Gastroesophageal sphincter (tissue), 4 donors: ENCODE measurements at regions not wholly inside any gene's neighbourhood (a gene's known extent, or its start where the extent isn't known, plus 50 kb on each side); places are given as distances from the start of the nearest gene placed in this dataset.

Experiments
- ATAC-seq: fragments of 150-250 bp; one replicate; pipeline ENCODE4 v1.9.1; 2016; ENCODE audit warnings: mild to moderate bottlenecking, moderate library complexity
- H3K27ac ChIP-seq, 4 donors: fragments of 200-600 bp; sonication (generic) in 3 of 4; 1 replicate in 3 of 4; 2 replicates in 1 of 4; pipeline ENCODE4 v1.5.1; 2016 to 2019
- H3K27me3 ChIP-seq: fragments of 200-600 bp; sonication (generic); one replicate; pipeline ENCODE4 v1.5.1; 2019
- H3K36me3 ChIP-seq, 2 donors: fragments of 200-600 bp; sonication (generic); one replicate each; pipeline ENCODE4 v1.5.1; 2019; ENCODE audit warnings: control low read depth in 1 of 2
- H3K4me1 ChIP-seq, 3 donors: fragments of 200-600 bp; sonication (generic); 1 replicate in 2 of 3; 2 replicates in 1 of 3; pipeline ENCODE4 v1.5.1; 2016 to 2019; ENCODE audit warnings: control low read depth in 2 of 3
- H3K4me3 ChIP-seq, 2 donors: fragments of 200-600 bp; sonication (generic); one replicate each; pipeline ENCODE4 v1.5.1; 2019; ENCODE audit warnings: mild to moderate bottlenecking in 1 of 2, moderate library complexity in 1 of 2
- H3K9me3 ChIP-seq, 3 donors: fragments of 200-600 bp; sonication (generic); one replicate each; pipeline ENCODE4 v1.5.1; 2017 to 2019; ENCODE audit warnings: control low read depth in 2 of 3
- EP300 ChIP-seq: sonication (generic); formaldehyde crosslinking; IDR thresholded peaks from one replicate; pipeline ENCODE4 v1.6.1; 2017; ENCODE audit warnings: antibody characterized with exemption, mild to moderate bottlenecking
- POLR2A ChIP-seq, 2 donors: fragments of 450-650 bp; IDR thresholded peaks; one replicate each; pipeline ENCODE4 v1.6.1; 2017; ENCODE audit warnings: antibody characterized with exemption in 2 of 2, mild to moderate bottlenecking in 2 of 2, moderate library complexity in 1 of 2
- POLR2AphosphoS5 ChIP-seq: sonication (generic); formaldehyde crosslinking; IDR thresholded peaks from one replicate; pipeline ENCODE4 v1.6.1; 2017; ENCODE audit warnings: antibody characterized with exemption
- WGBS, 2 donors: methylation state at CpG; one replicate each; pipeline ENCODE4 v1.1.5; 2018; ENCODE audit warnings: low coverage in 1 of 2; 5-methylcytosine and 5-hydroxymethylcytosine counted together
- TF ChIP-seq, protein P1 (sequence below), 4 experiments: fragments of 200-600 bp in 2 of 4; fragments of 450-650 bp in 2 of 4; sonication (generic) in 1 of 4; IDR thresholded peaks; one replicate each; pipeline ENCODE4 v1.5.1; 2017 to 2019; ENCODE audit warnings: antibody characterized with exemption in 4 of 4, mild to moderate bottlenecking in 2 of 4, moderate library complexity in 2 of 4

DNA sequence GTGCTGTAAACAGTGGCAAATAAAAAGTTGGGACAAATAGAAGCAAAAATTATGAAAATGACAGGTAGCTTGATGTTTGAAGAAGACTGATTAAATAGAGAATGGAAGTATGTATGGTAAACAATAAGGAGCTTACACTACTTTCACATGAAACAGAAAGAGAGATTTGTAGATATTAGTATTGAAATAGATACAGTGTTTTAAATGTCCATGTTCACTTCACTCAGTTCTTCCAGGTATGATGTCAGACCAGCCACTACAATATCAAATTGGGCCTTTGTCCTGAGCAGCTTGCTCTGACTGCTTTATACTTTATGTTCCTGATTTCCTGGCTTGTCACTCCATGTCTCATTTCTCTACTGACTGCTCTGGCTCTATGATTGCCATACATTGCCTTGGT, 107.5 kb downstream of the CENPW start:
- Histone ChIP-seq H3K9me3 (no peaks in the 10 kb centered on the region), H3K36me3 (no peaks in the 10 kb centered on the region), H3K4me3 (no peak overlapping the region), H3K27ac (no peak overlapping the region), H3K27me3 (no peaks in the 10 kb centered on the region), H3K4me1 (no peaks in the 10 kb centered on the region)
- no peak for ATAC-seq
- TF ChIP-seq POLR2AphosphoS5, result no peak
- TF ChIP-seq POLR2A (IDR thresholded peaks at IDR 0.05), result no peak
- TF ChIP-seq, protein P1, sequence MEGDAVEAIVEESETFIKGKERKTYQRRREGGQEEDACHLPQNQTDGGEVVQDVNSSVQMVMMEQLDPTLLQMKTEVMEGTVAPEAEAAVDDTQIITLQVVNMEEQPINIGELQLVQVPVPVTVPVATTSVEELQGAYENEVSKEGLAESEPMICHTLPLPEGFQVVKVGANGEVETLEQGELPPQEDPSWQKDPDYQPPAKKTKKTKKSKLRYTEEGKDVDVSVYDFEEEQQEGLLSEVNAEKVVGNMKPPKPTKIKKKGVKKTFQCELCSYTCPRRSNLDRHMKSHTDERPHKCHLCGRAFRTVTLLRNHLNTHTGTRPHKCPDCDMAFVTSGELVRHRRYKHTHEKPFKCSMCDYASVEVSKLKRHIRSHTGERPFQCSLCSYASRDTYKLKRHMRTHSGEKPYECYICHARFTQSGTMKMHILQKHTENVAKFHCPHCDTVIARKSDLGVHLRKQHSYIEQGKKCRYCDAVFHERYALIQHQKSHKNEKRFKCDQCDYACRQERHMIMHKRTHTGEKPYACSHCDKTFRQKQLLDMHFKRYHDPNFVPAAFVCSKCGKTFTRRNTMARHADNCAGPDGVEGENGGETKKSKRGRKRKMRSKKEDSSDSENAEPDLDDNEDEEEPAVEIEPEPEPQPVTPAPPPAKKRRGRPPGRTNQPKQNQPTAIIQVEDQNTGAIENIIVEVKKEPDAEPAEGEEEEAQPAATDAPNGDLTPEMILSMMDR (IDR thresholded peaks at IDR 0.05), result no peak
- no peak for TF ChIP-seq EP300

GRCh38 chr6:126461045-126461444, 121.1 kb downstream of the CENPW start:
- H3K36me3 ChIP-seq, result no peaks in the 10 kb centered on the region
- no peak overlapping the region for H3K4me3 ChIP-seq
- H3K9me3 ChIP-seq, result peaks cover 0 to 4% (median 0%) of the 10 kb centered on the region in 3 donors
- no peak for ATAC-seq
- 91 to 94% methylated on average over 6 of the region's 6 CpGs for WGBS, 2 donors
- no peaks in the 10 kb centered on the region for H3K4me1 ChIP-seq
- no peak overlapping the region for H3K27ac ChIP-seq
- no peak for TF ChIP-seq EP300
- no peaks in the 10 kb centered on the region for H3K27me3 ChIP-seq

DNA sequence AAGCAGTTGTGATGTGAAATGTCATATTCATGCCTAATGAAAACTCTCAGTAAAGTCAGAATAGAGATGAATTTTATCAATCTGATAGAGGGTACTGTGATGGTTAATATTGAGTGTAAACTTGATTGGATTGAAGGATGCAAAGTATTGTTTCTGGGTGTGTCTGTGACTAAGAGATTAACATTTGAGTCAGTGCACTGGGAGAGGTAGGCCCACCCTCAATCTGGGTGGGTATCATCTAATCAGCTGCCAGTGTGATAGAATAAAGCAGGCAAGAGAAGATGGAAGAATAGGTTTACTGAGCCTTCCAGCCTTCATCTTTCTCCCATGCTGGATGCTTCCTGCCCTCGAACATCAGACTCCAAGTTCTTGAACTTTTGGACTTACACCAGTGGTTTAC, 124.3 kb downstream of the CENPW start:
- no peaks in the 10 kb centered on the region for H3K36me3 ChIP-seq
- H3K27ac ChIP-seq, result no peak overlapping the region
- H3K4me3 ChIP-seq, result no peak overlapping the region
- TF ChIP-seq, protein P1 (IDR thresholded peaks at IDR 0.05), result no peak
- TF ChIP-seq POLR2A (IDR thresholded peaks at IDR 0.05) (no peak), POLR2AphosphoS5 (no peak), EP300 (no peak)
- no peaks in the 10 kb centered on the region for H3K4me1 ChIP-seq
- WGBS, 2 donors, result 83% methylated on average over 1 of the region's 1 CpG; no CpG with 5 or more reads in 1 of the 2 donors
- no peaks in the 10 kb centered on the region for H3K27me3 ChIP-seq
- ATAC-seq, result no peak
- peaks cover 0 to 4% (median 0%) of the 10 kb centered on the region in 3 donors for H3K9me3 ChIP-seq

- TF ChIP-seq, protein P1 (IDR thresholded peaks at IDR 0.05), result no peak
- TF ChIP-seq POLR2AphosphoS5 (no peak), EP300 (no peak), POLR2A (IDR thresholded peaks at IDR 0.05) (no peak)
- Histone ChIP-seq H3K4me1 (peaks cover 0 to 5% (median 0%) of the 10 kb centered on the region in 3 donors), H3K36me3 (no peaks in the 10 kb centered on the region), H3K4me3 (no peak overlapping the region), H3K9me3 (no peaks in the 10 kb centered on the region), H3K27me3 (no peaks in the 10 kb centered on the region), H3K27ac (no peak overlapping the region)
- no peak for ATAC-seq
Observed at GRCh38 chr6:126475449-126475848, 135.5 kb downstream of the CENPW start.

GRCh38 chr6:126477678-126478077, 137.8 kb downstream of the CENPW start:
- ATAC-seq, result no peak
- 63 to 74% methylated on average over 1 of the region's 1 CpG for WGBS, 2 donors
- Histone ChIP-seq H3K4me1 (peaks cover 0 to 5% (median 0%) of the 10 kb centered on the region in 3 donors), H3K36me3 (no peaks in the 10 kb centered on the region), H3K27me3 (no peaks in the 10 kb centered on the region), H3K27ac (no peak overlapping the region), H3K4me3 (no peak overlapping the region), H3K9me3 (no peaks in the 10 kb centered on the region)
- TF ChIP-seq EP300, result no peak
- TF ChIP-seq POLR2AphosphoS5, result no peak
- TF ChIP-seq, protein P1 (IDR thresholded peaks at IDR 0.05), result no peak
- TF ChIP-seq POLR2A (IDR thresholded peaks at IDR 0.05), result no peak

- no peak for ATAC-seq
- Histone ChIP-seq H3K4me1 (no peaks in the 10 kb centered on the region), H3K9me3 (no peaks in the 10 kb centered on the region), H3K27ac (no peak overlapping the region), H3K27me3 (no peaks in the 10 kb centered on the region), H3K4me3 (no peak overlapping the region), H3K36me3 (no peaks in the 10 kb centered on the region)
- 85 to 93% methylated on average over 2 of the region's 2 CpGs for WGBS, 2 donors
- TF ChIP-seq EP300 (no peak), POLR2AphosphoS5 (no peak), POLR2A (IDR thresholded peaks at IDR 0.05) (no peak)
- TF ChIP-seq, protein P1 (IDR thresholded peaks at IDR 0.05), result no peak
Observed at GRCh38 chr6:126480268-126480667, 140.4 kb downstream of the CENPW start.
